Transverse colon (tissue), 4 donors: ENCODE measurements at regions not wholly inside any gene's neighbourhood (a gene's known extent, or its start where the extent isn't known, plus 50 kb on each side); places are given as distances from the start of the nearest gene placed in this dataset.

Experiments
- CTCF ChIP-seq, 5 experiments: fragments of 200-600 bp in 3 of 5; fragments of 450-650 bp in 2 of 5; sonication (generic) in 3 of 5; IDR thresholded peaks; 1 replicate in 2 of 5; 2 replicates in 3 of 5; pipeline ENCODE4 v1.5.1; 2016 to 2017; ENCODE audit warnings: antibody characterized with exemption in 5 of 5, inconsistent platforms in 3 of 5, mild to moderate bottlenecking in 2 of 5, moderate library complexity in 1 of 5
- EP300 ChIP-seq: sonication (generic); formaldehyde crosslinking; IDR thresholded peaks from one replicate; pipeline ENCODE4 v1.6.1; 2017; ENCODE audit warnings: antibody characterized with exemption, low read depth
- POLR2AphosphoS5 ChIP-seq, 3 donors: sonication (generic); formaldehyde crosslinking; IDR thresholded peaks; one replicate each; pipeline ENCODE4 v1.6.1; 2016; ENCODE audit warnings: antibody characterized with exemption in 3 of 3

DNA sequence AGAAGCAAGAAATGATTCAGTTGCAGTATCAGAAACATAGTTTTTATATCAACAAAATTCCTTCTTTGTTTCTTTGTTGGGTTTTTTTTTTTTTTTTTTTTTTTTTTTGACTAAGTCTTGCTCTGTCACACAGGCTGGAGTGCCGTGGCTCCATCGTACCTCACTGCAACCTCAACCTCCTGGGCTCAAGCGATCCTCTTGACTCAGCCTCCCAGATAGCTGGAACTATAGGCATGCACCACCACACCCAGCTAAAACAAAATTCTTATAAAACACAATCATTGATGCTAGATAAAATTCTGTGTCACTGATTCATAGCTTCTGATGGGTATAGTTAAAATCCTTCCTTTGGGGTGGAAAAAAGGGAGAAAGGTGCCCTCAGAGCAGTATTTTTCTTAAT is 110.3 kb upstream of the TNFAIP3 start:
- TF ChIP-seq CTCF (IDR thresholded peaks at IDR 0.05) (no peak), POLR2AphosphoS5 (IDR thresholded peaks at IDR 0.05) (no peak), EP300 (no peak)
